Suprapubic skin (tissue), 4 donors: ENCODE measurements at regions not wholly inside any gene's neighbourhood (a gene's known extent, or its start where the extent isn't known, plus 50 kb on each side); places are given as distances from the start of the nearest gene placed in this dataset.
A peak's percentile ranks its signal among the peaks of the same experiment; 100 is the strongest.

ENCODE experiments used
- DNase-seq, 2 donors: peaks; one replicate each; pipeline ENCODE4 v3.0.0-alpha.2; 2019; ENCODE audit warnings: low spot score in 2 of 2
- H3K27ac ChIP-seq: fragments of 200-600 bp; sonication (generic); one replicate; pipeline ENCODE4 v1.5.1; 2019
- H3K27me3 ChIP-seq: fragments of 200-600 bp; sonication (generic); one replicate; pipeline ENCODE4 v1.5.1; 2019
- H3K36me3 ChIP-seq: fragments of 200-600 bp; sonication (generic); one replicate; pipeline ENCODE4 v1.5.1; 2019
- H3K4me1 ChIP-seq: fragments of 200-600 bp; sonication (generic); one replicate; pipeline ENCODE4 v1.5.1; 2019
- H3K4me3 ChIP-seq: fragments of 200-600 bp; sonication (generic); one replicate; pipeline ENCODE4 v1.5.1; 2019; ENCODE audit warnings: mild to moderate bottlenecking
- H3K9me3 ChIP-seq: fragments of 200-600 bp; sonication (generic); one replicate; pipeline ENCODE4 v1.5.1; 2019
- EP300 ChIP-seq: sonication (generic); formaldehyde crosslinking; IDR thresholded peaks from one replicate; pipeline ENCODE4 v1.6.1; 2017; ENCODE audit warnings: antibody characterized with exemption
- POLR2A ChIP-seq, 2 donors: fragments of 450-650 bp; IDR thresholded peaks; one replicate each; pipeline ENCODE4 v1.6.1; 2017; ENCODE audit warnings: antibody characterized with exemption in 2 of 2, mild to moderate bottlenecking in 2 of 2, moderate library complexity in 2 of 2
- POLR2AphosphoS5 ChIP-seq, 3 donors: sonication (generic); formaldehyde crosslinking; IDR thresholded peaks; one replicate each; pipeline ENCODE4 v1.6.1; 2017; ENCODE audit warnings: antibody characterized with exemption in 3 of 3
- WGBS: methylation state at CpG from one replicate; pipeline ENCODE4 v1.1.5; 2018; 5-methylcytosine and 5-hydroxymethylcytosine counted together
- TF ChIP-seq, protein P1 (sequence below), 2 donors: fragments of 200-600 bp in 1 of 2; fragments of 450-650 bp in 1 of 2; sonication (generic) in 1 of 2; IDR thresholded peaks; one replicate each; pipeline ENCODE4 v1.5.1; 2016 to 2019; ENCODE audit warnings: antibody characterized with exemption in 2 of 2, mild to moderate bottlenecking in 1 of 2, moderate library complexity in 1 of 2

DNA sequence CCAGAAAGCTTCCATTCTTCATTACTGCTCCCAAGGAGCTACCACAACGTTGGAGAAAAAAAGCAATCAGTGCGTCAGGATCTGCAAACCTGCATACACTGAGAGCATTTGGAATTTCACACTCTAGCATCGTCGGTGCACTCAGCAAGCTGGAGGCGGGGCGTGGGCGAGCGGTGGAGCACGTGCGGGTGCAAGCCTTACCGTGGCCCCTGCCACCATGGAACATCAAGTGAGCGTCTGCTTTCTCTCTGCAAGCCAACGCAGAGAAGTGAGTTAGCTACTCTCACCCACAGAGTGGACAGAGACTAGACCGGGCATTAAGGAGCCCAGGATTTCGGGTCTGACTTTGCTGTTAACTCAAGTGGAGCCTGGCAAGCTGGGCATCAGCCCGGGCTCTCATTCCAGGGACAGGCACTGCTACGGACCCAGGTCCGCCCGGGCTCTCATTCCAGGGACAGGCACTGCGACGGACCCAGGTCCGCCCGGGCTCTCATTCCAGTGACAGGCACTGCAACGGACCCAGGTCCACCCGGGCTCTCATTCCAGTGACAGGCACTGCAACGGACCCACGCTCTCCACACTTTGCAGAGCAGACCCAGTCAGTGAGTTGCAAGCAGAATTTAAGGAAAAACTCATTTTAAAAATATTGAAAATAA lies 124.1 kb upstream of the SPACA7 start:
- peak in 1 of 2 donors; percentile 35 for DNase-seq
- Histone ChIP-seq H3K4me1 (no peaks in the 10 kb centered on the region), H3K4me3 (no peak overlapping the region), H3K27me3 (peaks cover 17% of the 10 kb centered on the region), H3K36me3 (no peaks in the 10 kb centered on the region), H3K9me3 (no peaks in the 10 kb centered on the region), H3K27ac (no peak overlapping the region)
- TF ChIP-seq, protein P1, sequence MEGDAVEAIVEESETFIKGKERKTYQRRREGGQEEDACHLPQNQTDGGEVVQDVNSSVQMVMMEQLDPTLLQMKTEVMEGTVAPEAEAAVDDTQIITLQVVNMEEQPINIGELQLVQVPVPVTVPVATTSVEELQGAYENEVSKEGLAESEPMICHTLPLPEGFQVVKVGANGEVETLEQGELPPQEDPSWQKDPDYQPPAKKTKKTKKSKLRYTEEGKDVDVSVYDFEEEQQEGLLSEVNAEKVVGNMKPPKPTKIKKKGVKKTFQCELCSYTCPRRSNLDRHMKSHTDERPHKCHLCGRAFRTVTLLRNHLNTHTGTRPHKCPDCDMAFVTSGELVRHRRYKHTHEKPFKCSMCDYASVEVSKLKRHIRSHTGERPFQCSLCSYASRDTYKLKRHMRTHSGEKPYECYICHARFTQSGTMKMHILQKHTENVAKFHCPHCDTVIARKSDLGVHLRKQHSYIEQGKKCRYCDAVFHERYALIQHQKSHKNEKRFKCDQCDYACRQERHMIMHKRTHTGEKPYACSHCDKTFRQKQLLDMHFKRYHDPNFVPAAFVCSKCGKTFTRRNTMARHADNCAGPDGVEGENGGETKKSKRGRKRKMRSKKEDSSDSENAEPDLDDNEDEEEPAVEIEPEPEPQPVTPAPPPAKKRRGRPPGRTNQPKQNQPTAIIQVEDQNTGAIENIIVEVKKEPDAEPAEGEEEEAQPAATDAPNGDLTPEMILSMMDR (IDR thresholded peaks at IDR 0.05), result no peak
- TF ChIP-seq EP300 (no peak), POLR2A (IDR thresholded peaks at IDR 0.05) (no peak), POLR2AphosphoS5 (IDR thresholded peaks at IDR 0.05) (no peak)
- WGBS, result 81% methylated on average over 25 of the region's 27 CpGs

DNA sequence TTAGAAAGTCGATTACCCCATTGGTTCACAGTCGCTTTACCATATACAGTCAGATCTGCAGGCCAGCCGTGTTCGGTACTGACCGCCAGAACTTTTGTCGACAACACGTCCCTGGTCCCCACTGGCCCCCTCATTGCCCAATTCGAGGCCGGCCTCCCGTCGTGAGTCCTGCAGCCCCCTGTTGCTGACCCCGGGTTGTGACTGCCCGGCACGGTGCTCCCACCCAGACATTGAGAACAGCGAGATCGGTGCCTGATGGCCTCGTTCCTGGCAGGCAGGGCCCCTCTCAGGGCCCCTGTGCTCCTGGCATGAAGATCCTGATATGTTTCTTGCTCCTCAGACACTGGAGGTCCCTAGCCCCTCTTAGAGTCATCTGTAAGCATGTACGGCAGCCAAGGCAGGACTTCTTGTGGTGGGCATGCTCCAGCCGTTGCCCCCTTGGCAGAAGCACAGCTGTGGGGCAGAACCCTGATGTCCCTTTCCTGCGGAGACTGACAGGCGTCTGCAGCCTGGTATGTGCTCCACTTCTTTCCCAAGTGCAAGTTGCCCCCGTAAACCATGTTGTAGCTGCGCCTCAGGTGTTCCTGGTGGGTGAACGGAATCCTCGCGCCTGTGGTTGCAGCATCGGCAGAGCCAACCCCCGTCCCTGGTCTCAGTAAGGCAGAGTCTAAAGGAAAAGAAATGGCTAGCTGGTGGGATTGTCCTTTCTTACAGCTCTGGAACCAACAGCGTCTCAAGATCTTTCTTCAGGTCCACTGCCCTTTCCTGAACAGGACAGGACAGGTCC lies 123.2 kb upstream of the SPACA7 start:
- Histone ChIP-seq H3K4me1 (no peaks in the 10 kb centered on the region), H3K9me3 (no peaks in the 10 kb centered on the region), H3K27me3 (peaks cover 17% of the 10 kb centered on the region), H3K36me3 (no peaks in the 10 kb centered on the region), H3K27ac (no peak overlapping the region), H3K4me3 (no peak overlapping the region)
- DNase-seq, result peak in 1 of 2 donors; percentile 63
- no peak for TF ChIP-seq EP300
- no peak for TF ChIP-seq POLR2AphosphoS5 (IDR thresholded peaks at IDR 0.05)
- no peak for TF ChIP-seq POLR2A (IDR thresholded peaks at IDR 0.05)
- TF ChIP-seq, protein P1 (IDR thresholded peaks at IDR 0.05), result no peak
- 90% methylated on average over 20 of the region's 29 CpGs for WGBS

DNA sequence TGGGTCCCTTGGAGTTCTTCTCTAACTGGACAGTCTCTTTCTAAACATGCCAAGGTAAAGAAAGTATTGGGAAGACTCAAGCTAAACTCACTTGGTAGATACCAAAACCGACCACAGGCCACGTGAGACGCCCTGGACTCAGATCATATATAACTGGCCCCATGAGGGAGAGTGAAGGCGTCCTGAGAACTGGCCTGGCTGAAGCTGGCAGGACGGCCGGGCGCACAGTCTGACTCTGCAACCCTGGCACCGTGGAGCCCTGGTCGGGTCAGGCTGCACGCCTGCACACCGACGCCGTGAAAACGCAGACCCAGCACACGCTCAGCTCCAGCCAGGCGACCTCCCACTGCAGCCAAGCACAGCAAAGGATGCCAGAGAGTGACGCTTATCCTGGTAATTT lies 122.5 kb upstream of the SPACA7 start:
- Histone ChIP-seq H3K4me3 (no peak overlapping the region), H3K27me3 (peaks cover 17% of the 10 kb centered on the region), H3K27ac (no peak overlapping the region), H3K9me3 (no peaks in the 10 kb centered on the region), H3K36me3 (no peaks in the 10 kb centered on the region), H3K4me1 (no peaks in the 10 kb centered on the region)
- no peak for DNase-seq
- TF ChIP-seq EP300 (no peak), POLR2A (IDR thresholded peaks at IDR 0.05) (no peak), POLR2AphosphoS5 (IDR thresholded peaks at IDR 0.05) (no peak)
- TF ChIP-seq, protein P1 (IDR thresholded peaks at IDR 0.05), result no peak
- 80% methylated on average over 13 of the region's 17 CpGs for WGBS

DNA sequence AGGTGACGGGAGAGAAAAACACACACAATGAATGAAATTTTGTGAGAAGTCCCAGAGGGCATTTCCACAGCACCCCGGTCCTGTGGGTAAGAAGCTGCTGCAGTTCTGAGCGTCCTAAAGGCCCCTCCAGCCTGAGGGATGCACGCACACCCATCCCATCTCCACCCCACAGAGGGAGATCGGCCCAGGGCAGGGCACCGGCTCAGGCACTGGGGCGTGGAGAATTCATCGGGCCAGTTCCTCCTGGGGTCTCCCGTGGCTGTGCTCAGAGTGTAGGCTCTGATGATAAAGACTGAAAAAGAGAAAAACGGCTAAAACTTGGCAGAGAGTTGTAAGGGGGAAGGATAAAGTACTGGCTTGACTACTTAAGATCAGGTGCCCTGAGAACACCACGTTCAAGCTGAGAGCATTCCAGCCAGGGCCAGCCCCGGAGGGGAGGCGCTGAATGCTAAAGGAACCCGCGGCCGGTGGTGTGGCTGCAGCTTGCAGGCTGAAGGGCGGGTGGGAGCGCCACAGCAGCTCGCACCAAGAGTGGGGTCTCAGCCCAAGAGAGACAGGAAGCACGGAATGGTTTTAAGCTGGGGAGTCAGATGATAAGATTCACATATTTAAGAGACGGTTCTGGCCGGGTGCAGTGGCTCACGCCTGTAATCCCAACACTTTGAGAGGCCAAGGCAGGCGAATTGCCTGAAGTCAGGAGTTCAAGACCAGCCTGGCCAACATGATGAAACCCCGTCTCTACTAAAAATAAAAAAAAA lies 121.9 kb upstream of the SPACA7 start:
- no peak for TF ChIP-seq POLR2A (IDR thresholded peaks at IDR 0.05)
- Histone ChIP-seq H3K9me3 (no peaks in the 10 kb centered on the region), H3K27me3 (peaks cover 17% of the 10 kb centered on the region), H3K4me1 (no peaks in the 10 kb centered on the region), H3K27ac (no peak overlapping the region), H3K4me3 (no peak overlapping the region), H3K36me3 (no peaks in the 10 kb centered on the region)
- no peak for DNase-seq
- WGBS, result 67% methylated on average over 25 of the region's 25 CpGs

GRCh38 chr13:112254900-112255299 lies 121.3 kb upstream of the SPACA7 start:
- DNase-seq, result no peak
- TF ChIP-seq EP300, result no peak
- 90% methylated on average over 11 of the region's 11 CpGs for WGBS

DNA sequence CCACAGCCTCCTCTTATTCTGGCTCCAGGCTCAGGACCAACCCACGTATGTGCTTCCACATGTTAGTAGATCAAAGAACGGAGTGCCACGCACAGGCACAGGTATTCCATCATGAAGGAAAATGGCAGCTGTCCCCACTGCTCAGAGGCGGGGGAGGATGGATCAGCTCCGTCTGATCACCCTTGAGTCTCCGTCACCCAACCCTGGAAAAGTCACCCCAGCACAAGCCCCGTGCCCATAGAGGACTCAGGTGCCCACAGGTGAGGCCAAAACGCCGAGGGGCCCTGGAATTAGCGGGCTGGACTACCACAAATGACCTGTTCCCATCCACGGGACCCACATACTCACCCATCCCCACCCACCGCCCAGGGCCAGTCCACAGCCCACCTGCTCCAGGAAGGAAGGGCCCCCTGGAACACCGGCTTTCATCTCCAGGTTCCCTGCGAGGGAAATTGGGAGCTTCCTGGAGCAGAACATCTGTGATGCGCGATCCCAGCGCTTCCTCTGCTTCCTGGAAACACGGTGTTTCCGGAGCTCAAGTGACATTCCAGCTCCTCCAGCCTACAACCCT lies 120.5 kb upstream of the SPACA7 start:
- WGBS, result 84% methylated on average over 16 of the region's 19 CpGs
- Histone ChIP-seq H3K4me1 (no peaks in the 10 kb centered on the region), H3K4me3 (no peak overlapping the region), H3K27ac (no peak overlapping the region), H3K36me3 (no peaks in the 10 kb centered on the region), H3K9me3 (no peaks in the 10 kb centered on the region), H3K27me3 (peaks cover 12% of the 10 kb centered on the region)
- TF ChIP-seq POLR2AphosphoS5 (IDR thresholded peaks at IDR 0.05), result no peak
- TF ChIP-seq POLR2A (IDR thresholded peaks at IDR 0.05), result no peak
- TF ChIP-seq, protein P1 (IDR thresholded peaks at IDR 0.05), result no peak
- no peak for TF ChIP-seq EP300
- no peak for DNase-seq

More at GRCh38 chr13:112254900-112255299, 121.3 kb upstream of the SPACA7 start:
- Histone ChIP-seq H3K9me3 (no peaks in the 10 kb centered on the region), H3K27ac (no peak overlapping the region), H3K36me3 (no peaks in the 10 kb centered on the region), H3K4me1 (no peaks in the 10 kb centered on the region), H3K27me3 (peaks cover 17% of the 10 kb centered on the region), H3K4me3 (no peak overlapping the region)
